Gastroesophageal sphincter (tissue), 4 donors: ENCODE measurements at regions not wholly inside any gene's neighbourhood (a gene's known extent, or its start where the extent isn't known, plus 50 kb on each side); places are given as distances from the start of the nearest gene placed in this dataset.
"Not testable (repeated sequence)": the region's sequence is repeated elsewhere in the genome, so short reads cannot be mapped to it uniquely, and the experiment has no call there.

ENCODE experiments used
- ATAC-seq: fragments of 150-250 bp; one replicate; pipeline ENCODE4 v1.9.1; 2016; ENCODE audit warnings: mild to moderate bottlenecking, moderate library complexity
- H3K27ac ChIP-seq, 4 donors: fragments of 200-600 bp; sonication (generic) in 3 of 4; 1 replicate in 3 of 4; 2 replicates in 1 of 4; pipeline ENCODE4 v1.5.1; 2016 to 2019
- H3K27me3 ChIP-seq: fragments of 200-600 bp; sonication (generic); one replicate; pipeline ENCODE4 v1.5.1; 2019
- H3K36me3 ChIP-seq, 2 donors: fragments of 200-600 bp; sonication (generic); one replicate each; pipeline ENCODE4 v1.5.1; 2019; ENCODE audit warnings: control low read depth in 1 of 2
- H3K4me1 ChIP-seq, 3 donors: fragments of 200-600 bp; sonication (generic); 1 replicate in 2 of 3; 2 replicates in 1 of 3; pipeline ENCODE4 v1.5.1; 2016 to 2019; ENCODE audit warnings: control low read depth in 2 of 3
- H3K4me3 ChIP-seq, 2 donors: fragments of 200-600 bp; sonication (generic); one replicate each; pipeline ENCODE4 v1.5.1; 2019; ENCODE audit warnings: mild to moderate bottlenecking in 1 of 2, moderate library complexity in 1 of 2
- H3K9me3 ChIP-seq, 3 donors: fragments of 200-600 bp; sonication (generic); one replicate each; pipeline ENCODE4 v1.5.1; 2017 to 2019; ENCODE audit warnings: control low read depth in 2 of 3
- CTCF ChIP-seq, 4 experiments: fragments of 200-600 bp in 2 of 4; fragments of 450-650 bp in 2 of 4; sonication (generic) in 1 of 4; IDR thresholded peaks; one replicate each; pipeline ENCODE4 v1.5.1; 2017 to 2019; ENCODE audit warnings: antibody characterized with exemption in 4 of 4, mild to moderate bottlenecking in 2 of 4, moderate library complexity in 2 of 4
- EP300 ChIP-seq: sonication (generic); formaldehyde crosslinking; IDR thresholded peaks from one replicate; pipeline ENCODE4 v1.6.1; 2017; ENCODE audit warnings: antibody characterized with exemption, mild to moderate bottlenecking
- POLR2A ChIP-seq, 2 donors: fragments of 450-650 bp; IDR thresholded peaks; one replicate each; pipeline ENCODE4 v1.6.1; 2017; ENCODE audit warnings: antibody characterized with exemption in 2 of 2, mild to moderate bottlenecking in 2 of 2, moderate library complexity in 1 of 2
- POLR2AphosphoS5 ChIP-seq: sonication (generic); formaldehyde crosslinking; IDR thresholded peaks from one replicate; pipeline ENCODE4 v1.6.1; 2017; ENCODE audit warnings: antibody characterized with exemption
- WGBS, 2 donors: methylation state at CpG; one replicate each; pipeline ENCODE4 v1.1.5; 2018; ENCODE audit warnings: low coverage in 1 of 2; 5-methylcytosine and 5-hydroxymethylcytosine counted together

- no peak for ATAC-seq
- Histone ChIP-seq H3K9me3 (no peaks in the 10 kb centered on the region), H3K4me1 (no peaks in the 10 kb centered on the region), H3K4me3 (no peak overlapping the region), H3K27ac (no peak overlapping the region), H3K36me3 (no peaks in the 10 kb centered on the region), H3K27me3 (no peaks in the 10 kb centered on the region)
- no peak for TF ChIP-seq EP300
- no peak for TF ChIP-seq POLR2A (IDR thresholded peaks at IDR 0.05)
- no peak for TF ChIP-seq CTCF (IDR thresholded peaks at IDR 0.05)
- WGBS, 2 donors, result 26 to 40% methylated on average over 2 of the region's 2 CpGs
Observed at GRCh38 chr3:20569310-20569709, 383.3 kb upstream of the SGO1 start.

- H3K4me3 ChIP-seq, result no peak overlapping the region
- no peak overlapping the region for H3K27ac ChIP-seq
- H3K4me1 ChIP-seq, result no peaks in the 10 kb centered on the region
- H3K27me3 ChIP-seq, result no peaks in the 10 kb centered on the region
- no peaks in the 10 kb centered on the region for H3K36me3 ChIP-seq
- H3K9me3 ChIP-seq, result no peaks in the 10 kb centered on the region
- no peak for ATAC-seq
- TF ChIP-seq POLR2A (IDR thresholded peaks at IDR 0.05) (no peak), POLR2AphosphoS5 (no peak), EP300 (no peak), CTCF (IDR thresholded peaks at IDR 0.05) (no peak)
- 63 to 71% methylated on average over 3 of the region's 3 CpGs for WGBS, 2 donors
Observed at GRCh38 chr3:20564966-20565365, 379.0 kb upstream of the SGO1 start.

GRCh38 chr3:20563985-20564384, 378.0 kb upstream of the SGO1 start:
- WGBS, 2 donors, result 97 to 100% methylated on average over 2 of the region's 2 CpGs
- Histone ChIP-seq H3K36me3 (no peaks in the 10 kb centered on the region), H3K27ac (no peak overlapping the region), H3K4me3 (no peak overlapping the region), H3K4me1 (no peaks in the 10 kb centered on the region), H3K27me3 (no peaks in the 10 kb centered on the region), H3K9me3 (no peaks in the 10 kb centered on the region)
- TF ChIP-seq EP300, result no peak
- TF ChIP-seq CTCF (IDR thresholded peaks at IDR 0.05), result no peak
- TF ChIP-seq POLR2A (IDR thresholded peaks at IDR 0.05), result no peak
- no peak for TF ChIP-seq POLR2AphosphoS5
- no peak for ATAC-seq

GRCh38 chr3:20563251-20563650, 377.2 kb upstream of the SGO1 start:
- H3K4me1 ChIP-seq, result no peaks in the 10 kb centered on the region
- WGBS, 2 donors, result 51 to 68% methylated on average over 4 of the region's 4 CpGs
- no peaks in the 10 kb centered on the region for H3K36me3 ChIP-seq
- H3K27me3 ChIP-seq, result no peaks in the 10 kb centered on the region
- ATAC-seq, result no peak
- no peak overlapping the region for H3K4me3 ChIP-seq
- TF ChIP-seq CTCF (IDR thresholded peaks at IDR 0.05) (no peak), EP300 (no peak), POLR2AphosphoS5 (no peak), POLR2A (IDR thresholded peaks at IDR 0.05) (no peak)
- H3K9me3 ChIP-seq, result no peaks in the 10 kb centered on the region
- H3K27ac ChIP-seq, result no peak overlapping the region

GRCh38 chr3:20561166-20561565, 375.2 kb upstream of the SGO1 start:
- Histone ChIP-seq H3K4me1 (no peaks in the 10 kb centered on the region), H3K36me3 (no peaks in the 10 kb centered on the region), H3K4me3 (no peak overlapping the region), H3K27ac (no peak overlapping the region), H3K27me3 (no peaks in the 10 kb centered on the region), H3K9me3 (no peaks in the 10 kb centered on the region)
- no peak for TF ChIP-seq EP300
- no peak for ATAC-seq
- 30 to 35% methylated on average over 2 of the region's 2 CpGs for WGBS, 2 donors

- not testable (repeated sequence) for H3K9me3 ChIP-seq, ATAC-seq, H3K4me3 ChIP-seq, H3K27me3 ChIP-seq, H3K27ac ChIP-seq, H3K36me3 ChIP-seq, H3K4me1 ChIP-seq
- 78% methylated on average over 5 of the region's 5 CpGs; no CpG with 5 or more reads in 1 of the 2 donors for WGBS, 2 donors
Observed at GRCh38 chr3:20560446-20560845, 374.4 kb upstream of the SGO1 start.
